Stomach (tissue), 8 donors: ENCODE measurements at regions not wholly inside any gene's neighbourhood (a gene's known extent, or its start where the extent isn't known, plus 50 kb on each side); places are given as distances from the start of the nearest gene placed in this dataset.

ENCODE experiments used
- DNase-seq, 2 donors: peaks; one replicate each; pipeline versions ENCODE4 v3.0.0 to v3.0.0-alpha.2; 2013 to 2019
- H3K27ac ChIP-seq, 5 donors: fragments of 200-600 bp in 4 of 5; sonication (generic) in 4 of 5; one replicate each; pipeline ENCODE4 v1.5.1; 2013 to 2019; ENCODE audit warnings: mild to moderate bottlenecking in 1 of 5, moderate library complexity in 1 of 5
- H3K27me3 ChIP-seq, 3 donors: fragments of 200-600 bp; sonication (generic); one replicate each; pipeline ENCODE4 v1.5.1; 2017 to 2019; ENCODE audit warnings: mixed run types in 1 of 3
- H3K36me3 ChIP-seq, 4 donors: fragments of 200-600 bp; sonication (generic); 1 replicate in 3 of 4; 2 replicates in 1 of 4; pipeline ENCODE4 v1.5.1; 2016 to 2019
- H3K4me1 ChIP-seq, 4 donors: fragments of 200-600 bp; sonication (generic); one replicate each; pipeline ENCODE4 v1.5.1; 2016 to 2019
- H3K4me3 ChIP-seq, 4 donors: fragments of 200-600 bp; sonication (generic) in 3 of 4; one replicate each; pipeline ENCODE4 v1.5.1; 2016 to 2019; ENCODE audit warnings: mild to moderate bottlenecking in 1 of 4
- H3K9me3 ChIP-seq, 4 donors: fragments of 200-600 bp; sonication (generic); one replicate each; pipeline ENCODE4 v1.5.1; 2016 to 2019
- CTCF ChIP-seq, 7 experiments: fragments of 450-650 bp in 4 of 7; fragments of 200-600 bp in 3 of 7; sonication (generic) in 3 of 7; IDR thresholded peaks; one replicate each; pipeline ENCODE4 v1.5.1; 2016 to 2019; ENCODE audit warnings: antibody characterized with exemption in 7 of 7, control low read depth in 2 of 7, mild to moderate bottlenecking in 1 of 7
- EP300 ChIP-seq: sonication (generic); formaldehyde crosslinking; IDR thresholded peaks from one replicate; pipeline ENCODE4 v1.6.1; 2017; ENCODE audit warnings: antibody characterized with exemption
- POLR2A ChIP-seq, 4 donors: fragments of 450-650 bp; IDR thresholded peaks; one replicate each; pipeline ENCODE4 v1.6.1; 2016; ENCODE audit warnings: antibody characterized with exemption in 4 of 4, control low read depth in 2 of 4, mild to moderate bottlenecking in 1 of 4, moderate library complexity in 1 of 4
- POLR2AphosphoS5 ChIP-seq, 3 donors: sonication (generic); formaldehyde crosslinking; IDR thresholded peaks; one replicate each; pipeline ENCODE4 v1.6.1; 2016; ENCODE audit warnings: antibody characterized with exemption in 3 of 3
- WGBS, 5 donors: extraction: QIAGEN DNeasy Blood & Tissue Kit in 3 of 5; methylation state at CpG; one replicate each; pipeline versions ENCODE4 v1.1.5 to v1.1.7; 2013 to 2018; 5-methylcytosine and 5-hydroxymethylcytosine counted together
- intact Hi-C: fragments of 100-400 bp; cut with DNase I; formaldehyde crosslinking; loops from one replicate; pipeline ENCODE4 v1.15.1; 2023; ENCODE audit warnings: low total_unique reads
- donor health status: healthy with polysubstance abuse.
- donor health status: Bipolar disorder and iron deficiency.
- donor health status: healthy.

DNA sequence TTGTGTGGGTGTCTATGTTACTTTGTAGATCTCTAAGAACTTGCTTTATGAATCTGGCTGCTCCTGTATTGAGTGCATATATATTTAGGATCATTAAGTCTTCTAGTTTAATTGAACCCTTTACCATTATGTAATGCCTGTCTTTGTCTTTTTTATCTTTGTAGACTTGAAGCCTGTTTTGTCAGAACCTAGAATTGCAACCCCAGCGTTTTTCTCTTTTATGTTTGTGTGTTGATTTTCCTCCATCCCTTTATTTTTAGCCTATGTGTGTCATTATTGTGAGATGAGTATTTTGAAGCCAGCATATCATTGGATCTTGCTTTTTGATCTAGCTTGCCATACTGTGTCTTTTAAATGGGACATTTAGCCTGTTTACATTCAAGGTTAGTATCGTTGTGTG lies 573.2 kb downstream of the BRINP3 start:
- Histone ChIP-seq H3K27me3 (no peaks in the 10 kb centered on the region), H3K9me3 (peaks cover 0 to 3% (median 0%) of the 10 kb centered on the region in 4 donors), H3K36me3 (no peaks in the 10 kb centered on the region), H3K27ac (no peak overlapping the region), H3K4me1 (no peaks in the 10 kb centered on the region), H3K4me3 (no peak overlapping the region)
- TF ChIP-seq POLR2AphosphoS5 (IDR thresholded peaks at IDR 0.05) (no peak), CTCF (IDR thresholded peaks at IDR 0.05) (no peak), POLR2A (IDR thresholded peaks at IDR 0.05) (no peak), EP300 (no peak)
- WGBS, 5 donors, result 65 to 87% (median 79%) methylated on average over 2 of the region's 2 CpGs
- intact Hi-C loops, result no loop called here
- DNase-seq, result no peak

DNA sequence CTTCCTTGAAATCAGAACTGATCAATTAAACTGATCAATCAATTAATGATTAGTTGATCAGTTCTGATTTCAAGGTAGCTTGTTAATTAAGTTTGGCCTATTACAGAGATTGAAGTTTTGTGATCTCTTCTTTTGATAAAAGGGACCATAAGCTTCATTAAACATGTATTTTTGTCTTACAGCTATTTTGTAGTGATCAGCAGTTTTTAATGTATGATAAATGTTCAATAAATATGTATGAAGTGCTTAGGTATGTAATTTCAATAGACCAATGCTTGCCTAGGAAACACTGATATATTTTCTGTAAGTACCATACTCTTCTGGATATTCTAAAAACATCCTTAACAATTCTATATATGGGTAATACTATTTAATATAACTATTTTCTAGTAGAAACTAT lies 569.6 kb downstream of the BRINP3 start:
- Histone ChIP-seq H3K4me1 (no peaks in the 10 kb centered on the region), H3K36me3 (no peaks in the 10 kb centered on the region), H3K9me3 (peaks cover 0 to 3% (median 0%) of the 10 kb centered on the region in 4 donors), H3K4me3 (no peak overlapping the region), H3K27me3 (no peaks in the 10 kb centered on the region), H3K27ac (no peak overlapping the region)
- intact Hi-C loops, result no loop called here
- no peak for TF ChIP-seq POLR2AphosphoS5 (IDR thresholded peaks at IDR 0.05)
- TF ChIP-seq POLR2A (IDR thresholded peaks at IDR 0.05), result no peak
- no peak for TF ChIP-seq EP300
- no peak for TF ChIP-seq CTCF (IDR thresholded peaks at IDR 0.05)
- DNase-seq, result no peak

- peaks cover 0 to 23% (median 8%) of the 10 kb centered on the region in 4 donors for H3K9me3 ChIP-seq
- H3K27me3 ChIP-seq, result no peaks in the 10 kb centered on the region
- intact Hi-C loops, result no loop called here
- TF ChIP-seq POLR2AphosphoS5 (IDR thresholded peaks at IDR 0.05), result no peak
- no peak for TF ChIP-seq EP300
- no peak for TF ChIP-seq POLR2A (IDR thresholded peaks at IDR 0.05)
- TF ChIP-seq CTCF (IDR thresholded peaks at IDR 0.05), result no peak
- H3K4me1 ChIP-seq, result no peaks in the 10 kb centered on the region
- H3K4me3 ChIP-seq, result no peak overlapping the region
- H3K27ac ChIP-seq, result no peak overlapping the region
- no peak for DNase-seq
- no peaks in the 10 kb centered on the region for H3K36me3 ChIP-seq
- 89 to 98% (median 96%) methylated on average over 2 of the region's 2 CpGs for WGBS, 5 donors
These were observed 556.1 kb downstream of the BRINP3 start for GRCh38 chr1:189921613-189922012.

DNA sequence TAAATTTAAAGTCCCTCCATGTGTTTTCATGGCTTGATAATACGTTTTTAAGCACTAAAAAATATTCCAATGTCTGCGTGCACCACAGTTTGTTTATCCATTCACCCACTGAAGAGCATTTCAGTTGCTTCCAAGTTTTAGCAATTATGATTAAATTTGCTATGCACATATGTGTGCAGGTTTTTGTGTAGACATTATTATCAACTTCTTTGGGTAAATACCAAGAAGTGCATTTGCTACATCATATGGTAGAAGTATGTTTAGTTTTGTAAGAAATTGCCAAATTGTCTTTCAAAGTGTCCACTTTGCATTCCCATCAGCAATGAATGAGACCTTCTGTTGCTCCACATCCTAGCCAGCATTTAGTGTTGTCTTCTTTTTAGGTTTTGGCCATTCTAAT lies 550.0 kb downstream of the BRINP3 start:
- H3K9me3 ChIP-seq, result peaks cover 0 to 20% (median 9%) of the 10 kb centered on the region in 4 donors
- WGBS, 5 donors, result 53 to 57% (median 56%) methylated on average over 2 of the region's 2 CpGs
- no peaks in the 10 kb centered on the region for H3K27me3 ChIP-seq
- H3K27ac ChIP-seq, result no peak overlapping the region
- H3K4me3 ChIP-seq, result no peak overlapping the region
- TF ChIP-seq CTCF (IDR thresholded peaks at IDR 0.05) (no peak), POLR2A (IDR thresholded peaks at IDR 0.05) (no peak), EP300 (no peak), POLR2AphosphoS5 (IDR thresholded peaks at IDR 0.05) (no peak)
- H3K36me3 ChIP-seq, result no peaks in the 10 kb centered on the region
- no peak for DNase-seq
- intact Hi-C loops, result no loop called here
- no peaks in the 10 kb centered on the region for H3K4me1 ChIP-seq
